HAP-1 (cell line): ENCODE measurements at regions not wholly inside any gene's neighbourhood (a gene's known extent, or its start where the extent isn't known, plus 50 kb on each side); places are given as distances from the start of the nearest gene placed in this dataset.

Source experiments
- DNase-seq, 2 experiments: peaks; one replicate each; pipeline ENCODE4 v3.0.0-alpha.2; 2016 to 2020; ENCODE audit warnings: low spot score in 2 of 2
- H3K27me3 ChIP-seq: fragments of 250-450 bp; sonication (Bioruptor Pico); 2 replicates; pipeline ENCODE4 v1.5.1; 2020; ENCODE audit warnings: low read depth, mild to moderate bottlenecking, moderate library complexity
- H3K36me3 ChIP-seq: fragments of 250-450 bp; sonication (Bioruptor Pico); replicated peaks from 2 replicates; pipeline ENCODE4 v1.5.1; 2020; ENCODE audit warnings: mild to moderate bottlenecking
- H3K4me1 ChIP-seq: fragments of 250-450 bp; sonication (Bioruptor Pico); 2 replicates; pipeline ENCODE4 v1.5.1; 2020; ENCODE audit warnings: mild to moderate bottlenecking
- H3K4me3 ChIP-seq: fragments of 250-450 bp; sonication (Bioruptor Pico); 2 replicates; pipeline ENCODE4 v1.5.1; 2020; ENCODE audit warnings: mild to moderate bottlenecking, moderate library complexity
- H3K9me3 ChIP-seq: fragments of 250-450 bp; sonication (Bioruptor Pico); 2 replicates; pipeline ENCODE4 v1.5.1; 2020; ENCODE audit warnings: mild to moderate bottlenecking, moderate library complexity
- in situ Hi-C: fragments of 300-500 bp; cut with MboI; formaldehyde crosslinking; loops from 3 replicates; pipeline ENCODE4 v1.14.3; 2020; ENCODE audit warnings: low sequenced_read_pairs, inconsistent platforms, mixed read lengths

DNA sequence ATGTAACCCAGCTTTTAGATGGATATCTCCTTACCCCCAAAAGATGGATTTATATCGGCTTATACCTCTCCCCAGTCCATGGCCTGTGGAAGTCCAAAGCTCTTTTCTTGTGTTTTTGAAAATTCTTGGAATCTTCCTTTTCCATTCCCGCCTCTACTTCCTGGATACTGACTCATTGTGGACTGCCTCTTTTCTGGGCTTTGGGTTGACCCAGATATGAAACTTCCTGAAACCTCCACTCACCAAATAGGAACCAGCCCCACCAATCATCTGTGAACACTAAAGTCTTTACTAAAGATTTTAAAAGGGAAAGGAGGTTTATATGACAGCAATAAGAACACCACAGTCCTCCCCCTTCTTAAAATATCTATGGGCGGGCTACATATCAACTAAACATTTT lies 163.4 kb upstream of the SYN3 start:
- DNase-seq: no peak
- H3K4me1 ChIP-seq: no peaks in the 10 kb centered on the region
- no peaks in the 10 kb centered on the region for H3K36me3 ChIP-seq
- H3K9me3 ChIP-seq: no peaks in the 10 kb centered on the region
- no peak overlapping the region for H3K4me3 ChIP-seq
- in situ Hi-C loops: loop anchor here (25.0 kb wide), 1 partner anchor 559 kb away; no protein-coding TSS in a partner anchor
- H3K27me3 ChIP-seq: peaks cover 2% of the 10 kb centered on the region; the same call in 1 of the 2 replicates

DNA sequence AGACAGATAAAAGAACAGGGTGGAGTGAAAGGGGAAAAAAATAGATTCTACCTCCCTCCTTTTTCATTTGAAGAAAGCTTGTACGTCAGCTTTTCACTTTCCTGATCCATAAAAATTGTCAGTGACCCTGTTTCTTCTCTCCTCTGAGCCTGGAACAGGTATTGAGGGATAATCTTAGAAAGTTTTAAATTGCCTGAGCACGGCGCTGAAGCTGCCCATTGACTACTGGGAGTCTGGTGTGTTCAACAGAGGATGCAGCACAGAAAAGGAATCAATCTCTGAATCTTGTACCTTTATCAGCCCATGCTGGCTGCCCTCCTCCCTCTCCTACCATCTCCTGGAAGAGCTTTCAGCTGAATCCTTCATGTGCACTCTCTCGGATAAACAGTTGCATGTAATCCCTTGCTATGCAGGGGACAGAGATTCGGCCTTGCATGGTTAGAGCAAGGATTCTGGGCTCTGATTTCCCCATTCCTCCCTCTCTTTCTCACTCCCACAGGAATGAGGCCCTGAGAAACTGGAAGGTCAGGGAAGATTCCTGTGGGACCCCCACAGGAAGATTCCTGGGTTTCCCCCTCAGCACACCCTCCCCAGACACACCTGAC lies 162.4 kb upstream of the SYN3 start:
- H3K4me3 ChIP-seq: no peak overlapping the region
- H3K9me3 ChIP-seq: no peaks in the 10 kb centered on the region
- no peaks in the 10 kb centered on the region for H3K4me1 ChIP-seq
- DNase-seq: no peak
- no peaks in the 10 kb centered on the region for H3K36me3 ChIP-seq
- peaks cover 2% of the 10 kb centered on the region; the same call in 1 of the 2 replicates for H3K27me3 ChIP-seq
- in situ Hi-C loops: loop anchor here (25.0 kb wide), 1 partner anchor 558 kb away; no protein-coding TSS in a partner anchor

DNA sequence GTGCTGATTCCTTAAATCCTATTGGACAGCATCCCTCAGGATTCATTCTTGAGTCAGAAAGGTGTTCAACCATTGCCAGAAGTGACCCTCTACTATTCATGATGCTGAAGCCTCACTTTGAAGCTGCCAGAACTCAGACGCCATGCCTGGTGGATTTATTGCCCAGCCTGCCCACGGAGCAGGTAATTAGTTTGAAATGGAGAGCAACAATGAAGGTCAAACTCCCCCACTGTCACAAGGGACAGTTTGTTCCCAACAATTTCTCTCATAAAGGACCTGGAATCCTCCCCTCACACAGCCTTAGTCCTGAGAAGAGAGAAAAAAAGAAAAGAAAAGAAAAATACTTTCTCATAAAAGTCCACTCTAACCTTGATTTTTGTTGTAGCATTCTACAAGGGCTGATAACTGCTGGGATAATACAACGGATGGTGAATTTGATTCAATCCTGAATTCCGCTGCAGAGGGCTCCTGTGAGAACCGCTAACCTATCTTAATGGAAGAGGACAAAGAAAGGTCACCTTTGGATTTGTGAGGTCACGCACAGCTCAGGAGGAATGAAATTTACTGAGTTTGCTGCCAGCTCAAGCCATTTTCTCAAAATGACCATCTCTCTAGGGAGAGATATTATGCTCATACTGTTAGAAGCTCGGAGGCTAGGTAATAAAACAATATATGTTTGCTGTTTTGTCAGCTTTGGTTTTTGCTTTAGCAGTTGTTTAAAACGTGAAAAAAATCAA lies 161.6 kb upstream of the SYN3 start:
- no peak for DNase-seq
- H3K4me3 ChIP-seq: no peak overlapping the region
- in situ Hi-C loops: loop anchor here (25.0 kb wide), 1 partner anchor 558 kb away; no protein-coding TSS in a partner anchor
- no peaks in the 10 kb centered on the region for H3K4me1 ChIP-seq
- H3K9me3 ChIP-seq: no peaks in the 10 kb centered on the region
- H3K27me3 ChIP-seq: no peaks in the 10 kb centered on the region; the same call in 1 of the 2 replicates
- H3K36me3 ChIP-seq: no peaks in the 10 kb centered on the region

DNA sequence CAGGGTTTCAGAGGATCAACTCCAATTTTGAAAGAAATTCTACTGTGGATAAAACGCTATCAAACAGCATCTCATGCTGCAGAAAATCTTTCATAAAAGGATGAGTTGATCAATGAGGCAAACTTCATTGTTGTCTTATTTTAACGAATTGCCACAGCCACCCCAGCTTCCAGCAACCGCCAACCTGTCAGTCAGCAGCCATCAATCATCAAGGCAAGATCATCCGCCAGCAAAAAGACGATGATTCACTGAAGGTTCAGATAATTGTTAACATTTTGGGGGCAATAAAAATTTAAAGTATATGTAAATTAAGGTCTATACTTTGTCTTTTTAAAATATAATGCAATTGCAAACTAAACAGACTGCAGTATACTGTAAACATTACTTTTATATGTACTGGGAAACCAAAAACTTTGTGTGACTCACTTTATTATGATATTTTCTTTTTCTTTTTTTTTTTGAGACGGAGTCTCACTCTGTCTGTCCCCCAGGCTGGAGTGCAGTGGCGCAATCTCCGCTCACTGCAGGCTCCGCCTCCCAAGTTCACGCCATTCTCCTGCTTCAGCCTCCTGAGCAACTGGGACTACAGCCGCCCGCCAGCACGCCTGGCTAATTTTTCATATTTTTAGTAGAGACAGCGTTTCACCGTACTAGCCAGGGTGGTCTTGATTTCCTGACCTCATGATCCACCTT lies 155.3 kb upstream of the SYN3 start:
- in situ Hi-C loops: loop anchor here (25.0 kb wide), 1 partner anchor 551 kb away; no protein-coding TSS in a partner anchor

GRCh38 chr22:33209930-33210784 lies 152.0 kb upstream of the SYN3 start:
- in situ Hi-C loops: loop anchor here (10.0 to 25.0 kb wide), 3 partner anchors 185 to 685 kb away; no protein-coding TSS in a partner anchor
- peak; percentile 59 to 71 for DNase-seq
- Histone ChIP-seq H3K27me3 (peaks cover 7% of the 10 kb centered on the region; the same call in 1 of the 2 replicates), H3K4me3 (no peak overlapping the region), H3K4me1 (no peaks in the 10 kb centered on the region), H3K36me3 (no peaks in the 10 kb centered on the region), H3K9me3 (no peaks in the 10 kb centered on the region)

More for the DNA sequence above, 155.3 kb upstream of the SYN3 start:
- Histone ChIP-seq H3K27me3 (0 out of 2 replicates have a peak, but pooled peaks cover 3% of the 10 kb centered on the region), H3K4me3 (no peak overlapping the region), H3K9me3 (no peaks in the 10 kb centered on the region), H3K4me1 (no peaks in the 10 kb centered on the region), H3K36me3 (no peaks in the 10 kb centered on the region)
- DNase-seq: peak in 1 of 2 experiments; percentile 21

DNA sequence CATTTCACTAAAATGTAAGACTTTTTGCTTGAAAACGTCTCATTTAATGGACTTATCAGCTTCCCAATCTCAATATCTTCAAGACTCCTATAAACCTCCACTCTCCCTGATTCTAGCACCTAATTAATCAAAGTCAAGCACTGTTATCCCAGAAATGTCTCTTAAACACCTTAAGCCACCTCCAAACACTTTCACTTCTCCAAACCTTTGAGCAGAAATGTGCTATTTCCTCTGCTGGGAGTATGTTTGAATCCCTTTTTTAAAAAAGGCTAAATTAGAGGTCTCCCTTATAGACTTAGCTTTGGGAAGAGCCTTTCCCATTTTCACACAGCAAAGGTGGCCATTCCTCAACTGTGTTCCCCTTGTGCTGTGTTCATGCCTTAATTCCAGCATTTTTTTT lies 146.2 kb upstream of the SYN3 start:
- H3K4me1 ChIP-seq: no peaks in the 10 kb centered on the region
- H3K27me3 ChIP-seq: peaks cover 17% of the 10 kb centered on the region
- in situ Hi-C loops: loop anchor here (10.0 to 25.0 kb wide), 3 partner anchors 180 to 680 kb away; no protein-coding TSS in a partner anchor
- no peak overlapping the region for H3K4me3 ChIP-seq
- no peak for DNase-seq
- H3K9me3 ChIP-seq: no peaks in the 10 kb centered on the region
- no peaks in the 10 kb centered on the region for H3K36me3 ChIP-seq

GRCh38 chr22:33202455-33202854 lies 144.3 kb upstream of the SYN3 start:
- Histone ChIP-seq H3K36me3 (no peaks in the 10 kb centered on the region), H3K4me3 (no peak overlapping the region), H3K27me3 (peaks cover 22% of the 10 kb centered on the region), H3K4me1 (no peaks in the 10 kb centered on the region), H3K9me3 (no peaks in the 10 kb centered on the region)
- no peak for DNase-seq
- in situ Hi-C loops: loop anchor here (10.0 to 25.0 kb wide), 3 partner anchors 178 to 678 kb away; no protein-coding TSS in a partner anchor

- Histone ChIP-seq H3K36me3 (no peaks in the 10 kb centered on the region), H3K9me3 (no peaks in the 10 kb centered on the region), H3K4me1 (no peaks in the 10 kb centered on the region), H3K4me3 (no peak overlapping the region), H3K27me3 (peaks cover 11% of the 10 kb centered on the region)
- in situ Hi-C loops: no loop called here
- no peak for DNase-seq
These were observed 136.4 kb upstream of the SYN3 start for GRCh38 chr22:33194529-33195077.

DNA sequence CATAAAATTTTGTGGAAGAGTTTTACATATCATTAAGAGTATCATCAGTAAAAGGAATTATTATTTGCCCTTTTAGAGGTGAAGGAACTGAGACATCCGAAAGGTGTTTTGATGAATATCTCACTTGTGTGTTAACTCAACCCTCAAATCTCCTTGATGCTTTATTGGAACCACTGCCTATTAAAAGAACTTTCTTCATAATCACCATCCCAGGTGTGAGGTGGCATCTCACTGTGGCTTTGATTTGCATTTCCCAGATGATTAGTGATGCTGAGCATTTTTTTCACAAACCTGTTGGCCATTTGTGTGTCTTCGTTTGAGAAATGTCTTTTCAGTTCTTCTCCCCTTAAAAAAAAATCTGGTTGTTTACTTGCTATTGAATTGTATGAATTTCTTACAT lies 134.0 kb upstream of the SYN3 start:
- Histone ChIP-seq H3K36me3 (no peaks in the 10 kb centered on the region), H3K9me3 (no peaks in the 10 kb centered on the region), H3K27me3 (peaks cover 7% of the 10 kb centered on the region), H3K4me1 (no peaks in the 10 kb centered on the region), H3K4me3 (no peak overlapping the region)
- DNase-seq: no peak
- in situ Hi-C loops: no loop called here

GRCh38 chr22:33188326-33188725 lies 130.1 kb upstream of the SYN3 start:
- DNase-seq: no peak
- Histone ChIP-seq H3K4me3 (no peak overlapping the region), H3K4me1 (no peaks in the 10 kb centered on the region), H3K36me3 (no peaks in the 10 kb centered on the region), H3K27me3 (peaks cover 2% of the 10 kb centered on the region), H3K9me3 (no peaks in the 10 kb centered on the region)
- in situ Hi-C loops: loop anchor here (10.0 kb wide), 1 partner anchor 64 kb away; no protein-coding TSS in a partner anchor

- in situ Hi-C loops: loop anchor here (10.0 kb wide), 1 partner anchor 62 kb away; no protein-coding TSS in a partner anchor
- no peak for DNase-seq
- Histone ChIP-seq H3K36me3 (no peaks in the 10 kb centered on the region), H3K4me1 (no peaks in the 10 kb centered on the region), H3K9me3 (no peaks in the 10 kb centered on the region), H3K4me3 (no peak overlapping the region), H3K27me3 (no peaks in the 10 kb centered on the region; the same call in 1 of the 2 replicates)
These were observed 128.6 kb upstream of the SYN3 start for GRCh38 chr22:33186816-33187215.

DNA sequence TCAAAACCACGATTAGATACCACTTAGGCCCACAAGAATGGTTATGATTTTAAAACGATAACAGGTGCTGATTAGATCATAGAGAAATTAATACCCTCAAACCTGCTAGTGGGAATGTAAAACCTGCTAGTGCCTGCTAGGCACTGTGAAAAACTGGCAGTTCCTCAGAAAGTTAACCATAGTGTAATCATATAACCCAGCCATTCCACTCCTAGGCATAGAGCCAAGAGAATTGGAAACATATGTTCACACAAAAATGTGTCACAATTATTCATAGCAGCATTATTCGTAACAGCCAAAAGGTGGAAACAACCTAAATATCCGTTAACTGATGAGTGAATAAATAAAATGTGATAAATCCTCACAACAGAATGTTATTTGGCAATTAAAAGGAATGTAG lies 122.2 kb upstream of the SYN3 start:
- Histone ChIP-seq H3K4me3 (no peak overlapping the region), H3K9me3 (no peaks in the 10 kb centered on the region), H3K27me3 (no peaks in the 10 kb centered on the region), H3K4me1 (no peaks in the 10 kb centered on the region), H3K36me3 (no peaks in the 10 kb centered on the region)
- DNase-seq: no peak
- in situ Hi-C loops: loop anchor here (10.0 kb wide), 1 partner anchor 56 kb away; no protein-coding TSS in a partner anchor
